Middle frontal gyrus (tissue), 1 donor: ENCODE measurements at regions not wholly inside any gene's neighbourhood (a gene's known extent, or its start where the extent isn't known, plus 50 kb on each side); places are given as distances from the start of the nearest gene placed in this dataset.
A peak's percentile ranks its signal among the peaks of the same experiment; 100 is the strongest.

Source experiments
- DNase-seq: peaks from one replicate; pipeline ENCODE4 v3.0.0-alpha.2; 2015; ENCODE audit warnings: low spot score; ENCODE audit errors: extremely low spot score

GRCh38 chr2:79453918-79454317 is 58.9 kb upstream of the CTNNA2 start:
- DNase-seq = no peak

DNA sequence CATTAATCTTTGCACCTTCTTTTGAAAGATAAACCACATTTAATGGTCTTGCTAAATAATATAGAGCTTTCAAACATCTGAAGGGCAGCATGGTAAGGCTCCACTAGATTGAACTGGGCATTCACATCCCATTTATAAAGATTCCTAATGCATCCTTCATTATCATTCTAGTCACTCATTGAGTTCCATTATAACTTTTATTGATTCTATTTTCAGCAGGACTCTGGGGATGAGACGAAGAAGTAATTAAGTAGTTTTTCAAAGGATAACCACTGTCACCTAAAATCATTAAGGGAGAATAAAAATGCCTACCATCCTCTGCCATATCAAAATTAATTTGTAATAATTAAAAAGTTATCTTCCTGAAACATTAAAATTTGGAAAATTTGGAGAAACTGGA is 60.2 kb upstream of the CTNNA2 start:
- DNase-seq = no peak

DNA sequence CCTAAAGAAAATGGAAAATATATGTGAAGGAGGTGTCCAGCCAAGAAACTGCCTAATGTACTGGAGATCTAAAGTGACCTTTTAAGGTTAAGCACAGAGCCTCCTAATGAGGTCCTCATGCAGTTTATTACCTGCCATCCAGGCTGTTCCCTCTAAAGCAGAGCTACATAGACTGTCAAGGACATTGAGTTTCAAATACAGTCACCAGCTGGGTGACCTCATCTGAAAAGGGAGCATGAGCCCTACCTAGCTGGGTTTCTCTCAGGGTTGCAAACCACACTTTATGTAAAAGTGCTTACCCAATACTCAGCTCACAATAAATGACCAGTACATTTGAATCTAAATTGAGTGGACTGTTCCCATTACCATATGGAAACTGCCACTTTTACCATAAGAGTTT is 65.4 kb upstream of the CTNNA2 start:
- DNase-seq = no peak

DNA sequence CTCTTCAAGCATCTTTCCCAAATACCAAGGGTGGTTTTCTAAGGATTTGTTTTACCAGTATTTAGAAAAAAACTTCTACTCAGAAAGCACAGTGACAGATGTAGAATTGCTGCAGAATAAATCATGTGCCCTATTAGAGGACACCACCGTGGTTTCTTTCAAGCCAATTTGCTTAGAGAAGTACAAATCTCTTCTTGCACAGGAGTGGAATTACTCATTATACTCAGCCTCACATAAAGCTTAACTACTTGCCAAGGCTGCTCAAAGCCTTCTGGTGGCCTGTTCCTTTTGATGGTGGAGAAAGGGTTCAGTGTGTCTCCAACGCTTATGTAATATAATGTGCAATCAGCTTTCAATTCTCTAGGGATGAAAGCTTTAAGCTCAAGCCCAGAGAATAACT is 66.5 kb upstream of the CTNNA2 start:
- DNase-seq = no peak

- no peak for DNase-seq
Observed at GRCh38 chr2:79437433-79438267, 75.2 kb upstream of the CTNNA2 start.

GRCh38 chr2:79434362-79434761 is 78.5 kb upstream of the CTNNA2 start:
- no peak for DNase-seq

DNA sequence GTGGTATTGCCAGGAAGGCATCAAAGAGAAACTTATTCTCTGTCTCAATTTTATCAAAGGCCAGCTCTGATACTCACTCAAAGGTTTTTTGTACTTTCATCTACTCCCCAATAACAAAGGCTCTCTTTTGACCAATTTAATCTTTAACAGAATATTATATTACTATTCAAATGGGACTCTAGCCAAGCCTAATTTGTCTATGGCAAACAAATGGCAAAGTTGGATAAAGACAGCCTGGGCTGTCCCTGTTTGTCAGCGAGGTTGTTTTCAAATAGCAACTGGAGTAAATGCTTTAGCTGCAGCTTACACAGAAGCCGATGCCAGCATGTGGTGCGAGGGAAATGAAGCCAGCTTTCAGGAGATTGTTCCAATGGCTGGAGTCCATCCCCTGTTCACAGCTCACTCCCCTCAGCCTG is 80.1 kb upstream of the CTNNA2 start:
- DNase-seq = peak; percentile 21

GRCh38 chr2:79428745-79429144 is 84.1 kb upstream of the CTNNA2 start:
- no peak for DNase-seq

- no peak for DNase-seq
Observed at GRCh38 chr2:79414690-79415089, 98.2 kb upstream of the CTNNA2 start.

DNA sequence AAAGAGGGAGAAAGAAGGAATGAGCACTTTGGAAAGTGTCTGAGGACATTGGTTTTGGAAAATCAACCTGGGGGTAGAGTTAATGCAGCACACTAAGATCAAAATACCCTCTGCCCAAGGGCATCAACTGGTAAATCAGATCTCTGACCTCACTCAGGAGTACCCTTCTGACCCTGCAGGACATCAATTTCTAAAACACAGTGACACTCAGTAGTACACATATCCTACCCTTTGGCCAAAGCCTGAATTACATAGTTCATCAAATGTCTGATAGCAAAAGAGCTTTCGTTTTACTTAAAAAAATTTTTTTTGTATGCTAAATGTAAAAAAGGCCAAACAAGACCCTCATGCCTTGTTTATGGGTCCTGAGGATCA is 118.4 kb upstream of the CTNNA2 start:
- no peak for DNase-seq

DNA sequence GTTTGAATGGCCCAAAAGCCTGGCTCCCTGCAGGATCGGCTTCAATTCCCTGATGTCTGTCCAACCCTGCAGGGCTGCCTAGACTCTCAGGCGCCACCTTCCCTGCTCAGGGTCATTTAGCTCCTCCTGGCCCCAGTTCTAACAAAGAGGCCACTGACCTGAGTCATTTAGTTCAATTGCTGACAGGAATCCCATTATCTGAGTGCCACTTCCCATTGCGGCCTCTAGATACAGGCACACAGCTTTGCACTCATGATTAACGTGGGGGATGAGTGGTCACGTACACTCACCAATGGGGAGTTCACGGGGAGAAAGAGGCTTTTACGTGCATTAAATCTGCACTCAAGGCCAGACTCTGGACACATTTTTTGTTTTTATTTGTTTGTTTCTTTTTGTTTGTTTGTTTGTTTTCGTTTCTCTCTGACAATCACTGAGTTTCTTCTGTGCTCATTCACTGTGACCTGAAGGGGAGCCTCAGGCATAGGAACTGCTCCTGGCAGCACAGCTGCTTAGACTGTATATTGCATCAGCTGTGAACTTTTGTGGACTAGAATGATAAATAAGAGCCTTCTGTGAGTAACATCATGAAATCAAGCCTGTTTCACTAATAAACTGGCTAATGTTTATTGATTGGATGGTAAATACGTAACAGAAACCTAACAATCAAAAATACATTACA is 118.9 kb upstream of the CTNNA2 start:
- no peak for DNase-seq

GRCh38 chr2:79393107-79393685 is 119.7 kb upstream of the CTNNA2 start:
- no peak for DNase-seq

GRCh38 chr2:79389481-79389880 is 123.4 kb upstream of the CTNNA2 start:
- DNase-seq = no peak

- no peak for DNase-seq
Observed at GRCh38 chr2:79388024-79388423, 124.8 kb upstream of the CTNNA2 start.

DNA sequence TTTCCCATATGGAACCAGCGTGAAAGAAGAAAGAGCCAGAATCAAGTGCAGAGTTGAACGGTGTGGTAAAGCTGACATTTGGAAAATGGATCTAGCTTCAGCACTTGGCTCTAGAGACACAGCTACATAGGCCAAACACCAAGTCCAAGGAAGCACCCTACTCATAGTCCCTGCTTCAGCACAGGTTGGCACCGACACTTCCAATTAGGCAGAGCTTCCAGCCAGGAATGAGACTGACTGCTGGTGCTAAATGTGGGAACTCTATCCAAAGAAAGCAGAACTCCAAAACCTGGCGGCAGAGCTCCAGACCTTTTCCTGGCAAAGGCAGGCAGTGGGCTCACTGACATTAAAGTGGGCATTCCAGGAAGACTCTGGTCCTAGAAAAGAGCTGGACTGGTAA is 125.4 kb upstream of the CTNNA2 start:
- DNase-seq = no peak

- DNase-seq = no peak
Observed at GRCh38 chr2:79383681-79384080, 129.2 kb upstream of the CTNNA2 start.

- DNase-seq = no peak
Observed at GRCh38 chr2:79375817-79376216, 137.0 kb upstream of the CTNNA2 start.

- no peak for DNase-seq
Observed at GRCh38 chr2:79373358-79374130, 139.3 kb upstream of the CTNNA2 start.

DNA sequence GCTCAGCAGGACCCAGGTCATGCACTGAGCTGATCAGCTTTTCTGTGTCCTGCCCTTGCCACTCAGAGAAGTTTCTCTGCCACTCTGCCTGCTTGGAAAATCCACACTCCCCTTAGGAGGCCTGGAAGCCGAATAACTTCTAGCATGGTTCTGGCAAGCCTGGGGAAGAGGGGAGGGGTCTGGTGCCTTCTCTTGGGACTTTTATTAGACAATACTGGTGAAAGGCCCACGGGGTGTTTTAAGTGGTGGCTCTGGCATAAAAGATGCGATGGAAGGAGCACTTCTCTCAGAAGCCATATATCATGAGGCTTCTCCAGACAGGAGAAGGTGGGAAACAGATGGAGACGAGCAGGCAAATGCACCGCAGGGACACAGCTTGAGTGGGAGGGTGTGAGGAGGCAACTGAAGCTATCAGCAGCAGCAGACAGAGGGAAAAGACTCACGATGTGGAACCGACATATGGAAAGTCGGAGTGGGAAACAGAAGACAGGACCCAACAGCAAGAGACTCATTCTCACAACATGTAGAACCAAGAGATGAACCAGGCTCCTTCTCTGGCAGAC is 141.8 kb upstream of the CTNNA2 start:
- DNase-seq = peak; percentile 32

GRCh38 chr2:79369127-79369526 is 143.7 kb upstream of the CTNNA2 start:
- DNase-seq = no peak

GRCh38 chr2:79368116-79368630 is 144.7 kb upstream of the CTNNA2 start:
- peak; percentile 54 for DNase-seq
